Hepatocyte (in vitro differentiated cells): ENCODE measurements at regions not wholly inside any gene's neighbourhood (a gene's known extent, or its start where the extent isn't known, plus 50 kb on each side); places are given as distances from the start of the nearest gene placed in this dataset.

Experiments used
- DNase-seq: peaks from one replicate; pipeline ENCODE4 v3.0.0-alpha.2; 2016; ENCODE audit warnings: low spot score
- H2AFZ ChIP-seq: fragments of 200-600 bp; sonication (generic); 2 replicates; pipeline ENCODE4 v1.6.0; 2016; ENCODE audit warnings: antibody characterized with exemption, mild to moderate bottlenecking
- H3K27ac ChIP-seq: fragments of 200-600 bp; sonication (generic); 2 replicates; pipeline ENCODE4 v1.5.1; 2016; ENCODE audit warnings: mild to moderate bottlenecking
- H3K27me3 ChIP-seq: fragments of 200-600 bp; sonication (generic); 2 replicates; pipeline ENCODE4 v1.6.1; 2016
- H3K36me3 ChIP-seq: fragments of 200-600 bp; sonication (generic); replicated peaks from 2 replicates; pipeline ENCODE4 v1.5.1; 2016; ENCODE audit warnings: low read depth; ENCODE audit not compliant: insufficient read depth
- H3K4me1 ChIP-seq: fragments of 200-600 bp; sonication (generic); 2 replicates; pipeline ENCODE4 v1.5.1; 2016; ENCODE audit warnings: mild to moderate bottlenecking, moderate library complexity; ENCODE audit not compliant: insufficient read depth
- H3K4me2 ChIP-seq: fragments of 200-600 bp; sonication (generic); 2 replicates; pipeline ENCODE4 v1.6.0; 2016
- H3K4me3 ChIP-seq: fragments of 200-600 bp; sonication (generic); 2 replicates; pipeline ENCODE4 v1.5.1; 2016; ENCODE audit warnings: mild to moderate bottlenecking
- H3K79me2 ChIP-seq: fragments of 200-600 bp; sonication (generic); 2 replicates; pipeline ENCODE4 v1.6.0; 2017; ENCODE audit warnings: mild to moderate bottlenecking
- H3K9me2 ChIP-seq: fragments of 200-600 bp; sonication (generic); replicated peaks from 2 replicates; pipeline ENCODE4 v1.6.0; 2017; ENCODE audit warnings: mild to moderate bottlenecking; ENCODE audit not compliant: insufficient read depth
- H3K9me3 ChIP-seq: fragments of 200-600 bp; sonication (generic); 2 replicates; pipeline ENCODE4 v1.5.1; 2016; ENCODE audit warnings: low read depth, mild to moderate bottlenecking
- H4K20me1 ChIP-seq: fragments of 200-600 bp; sonication (generic); 2 replicates; pipeline ENCODE4 v1.6.0; 2016; ENCODE audit warnings: mild to moderate bottlenecking; ENCODE audit not compliant: insufficient read depth, poor library complexity, severe bottlenecking
- CTCF ChIP-seq: fragments of 200-600 bp; sonication (generic); IDR thresholded peaks from 2 replicates; pipeline ENCODE4 v1.5.1; 2016; ENCODE audit warnings: antibody characterized with exemption, mild to moderate bottlenecking; ENCODE audit not compliant: poor library complexity
- EZH2 ChIP-seq: fragments of 200-600 bp; sonication (generic); IDR thresholded peaks from 2 replicates; pipeline ENCODE4 v1.6.1; 2016; ENCODE audit warnings: antibody characterized with exemption, mild to moderate bottlenecking, borderline replicate concordance
- EZH2phosphoT487 ChIP-seq: fragments of 200-600 bp; sonication (generic); IDR thresholded peaks from one replicate; pipeline ENCODE4 v1.6.1; 2018; ENCODE audit warnings: antibody characterized with exemption, mild to moderate bottlenecking, low read depth, moderate library complexity; ENCODE audit not compliant: unreplicated experiment, severe bottlenecking
- WGBS: methylation state at CpG from one replicate; pipeline ENCODE4 v1.1.6; 2016; ENCODE audit warnings: low lambda C conversion rate; ENCODE audit errors: missing lambda C conversion rate; 5-methylcytosine and 5-hydroxymethylcytosine counted together

- Histone ChIP-seq H2AFZ (no peak overlapping the region), H3K9me2 (no peaks in the 10 kb centered on the region), H3K36me3 (no peaks in the 10 kb centered on the region), H4K20me1 (no peaks in the 10 kb centered on the region), H3K4me2 (no peak overlapping the region), H3K4me1 (no peaks in the 10 kb centered on the region), H3K27me3 (no peaks in the 10 kb centered on the region), H3K9me3 (no peaks in the 10 kb centered on the region), H3K79me2 (no peaks in the 10 kb centered on the region), H3K4me3 (no peak overlapping the region), H3K27ac (no peak overlapping the region)
- TF ChIP-seq EZH2 (no peak), EZH2phosphoT487 (no peak), CTCF (no peak)
- no peak for DNase-seq
- 89% methylated on average over 11 of the region's 11 CpGs for WGBS
Measured at GRCh38 chr7:32403463-32404229, 86.5 kb downstream of the LSM5 start.

- Histone ChIP-seq H3K36me3 (no peaks in the 10 kb centered on the region), H3K4me3 (no peak overlapping the region), H2AFZ (no peak overlapping the region), H3K79me2 (no peaks in the 10 kb centered on the region), H4K20me1 (no peaks in the 10 kb centered on the region), H3K4me1 (no peaks in the 10 kb centered on the region), H3K4me2 (no peak overlapping the region), H3K9me3 (no peaks in the 10 kb centered on the region), H3K27ac (no peak overlapping the region), H3K27me3 (no peaks in the 10 kb centered on the region), H3K9me2 (no peaks in the 10 kb centered on the region)
- no peak for TF ChIP-seq EZH2phosphoT487
- TF ChIP-seq EZH2, result no peak
- TF ChIP-seq CTCF, result no peak
- WGBS, result 73% methylated on average over 4 of the region's 4 CpGs
- DNase-seq, result no peak
Measured at GRCh38 chr7:32400676-32401075, 89.5 kb downstream of the LSM5 start.

GRCh38 chr7:32399311-32399710, 90.9 kb downstream of the LSM5 start:
- Histone ChIP-seq H3K4me1 (no peaks in the 10 kb centered on the region), H4K20me1 (no peaks in the 10 kb centered on the region)
- 61% methylated on average over 3 of the region's 3 CpGs for WGBS

More at GRCh38 chr7:32399311-32399710, 90.9 kb downstream of the LSM5 start:
- Histone ChIP-seq H3K27ac (no peak overlapping the region), H2AFZ (no peak overlapping the region), H3K79me2 (no peaks in the 10 kb centered on the region), H3K27me3 (no peaks in the 10 kb centered on the region), H3K9me3 (no peaks in the 10 kb centered on the region), H3K4me2 (no peak overlapping the region), H3K9me2 (no peaks in the 10 kb centered on the region), H3K36me3 (no peaks in the 10 kb centered on the region), H3K4me3 (no peak overlapping the region)
- DNase-seq, result no peak
- no peak for TF ChIP-seq EZH2phosphoT487
- TF ChIP-seq CTCF, result no peak
- TF ChIP-seq EZH2, result no peak
